Mucosa of descending colon (tissue), 3 donors: ENCODE measurements at regions not wholly inside any gene's neighbourhood (a gene's known extent, or its start where the extent isn't known, plus 50 kb on each side); places are given as distances from the start of the nearest gene placed in this dataset.

Experiments
- ATAC-seq: fragments of 200-7000 bp; cut with Tn5 transposase; one replicate; pipeline ENCODE4 v1.9.1; 2020; ENCODE audit warnings: mild to moderate bottlenecking, moderate library complexity
- DNase-seq, 3 donors: peaks; one replicate each; pipeline ENCODE4 v3.0.0-alpha.2; 2020
- H3K36me3 ChIP-seq: fragments of 200-600 bp; one replicate; pipeline ENCODE4 v1.8.0; 2021; ENCODE audit warnings: low read depth, mild to moderate bottlenecking
- H3K4me1 ChIP-seq: fragments of 200-600 bp; one replicate; pipeline ENCODE4 v1.8.0; 2021; ENCODE audit warnings: low read depth, mild to moderate bottlenecking
- H3K4me3 ChIP-seq: fragments of 200-600 bp; one replicate; pipeline ENCODE4 v1.8.0; 2021; ENCODE audit warnings: mild to moderate bottlenecking
- H3K9me3 ChIP-seq: fragments of 200-600 bp; one replicate; pipeline ENCODE4 v1.8.0; 2021; ENCODE audit warnings: mild to moderate bottlenecking
- CTCF ChIP-seq: fragments of 200-600 bp; IDR thresholded peaks from one replicate; pipeline ENCODE4 v1.8.0; 2022; ENCODE audit warnings: antibody characterized with exemption, mild to moderate bottlenecking
- intact Hi-C, 2 donors: fragments of 100-400 bp; cut with DNase I in 1 of 2; cut with micrococcal nuclease in 1 of 2; formaldehyde crosslinking; loops; one replicate each; pipeline versions ENCODE4 v1.11.0 to v1.11.1; 2022; cut with DNase I, micrococcal nuclease
- donor health status: DM: no; HTN: no; CAD: no; lungs with moderate emphysema.
- donor health status: DM: no; HTN: no; CAD: no.
- donor health status: DM: no; HTN: yes; CAD: no.

DNA sequence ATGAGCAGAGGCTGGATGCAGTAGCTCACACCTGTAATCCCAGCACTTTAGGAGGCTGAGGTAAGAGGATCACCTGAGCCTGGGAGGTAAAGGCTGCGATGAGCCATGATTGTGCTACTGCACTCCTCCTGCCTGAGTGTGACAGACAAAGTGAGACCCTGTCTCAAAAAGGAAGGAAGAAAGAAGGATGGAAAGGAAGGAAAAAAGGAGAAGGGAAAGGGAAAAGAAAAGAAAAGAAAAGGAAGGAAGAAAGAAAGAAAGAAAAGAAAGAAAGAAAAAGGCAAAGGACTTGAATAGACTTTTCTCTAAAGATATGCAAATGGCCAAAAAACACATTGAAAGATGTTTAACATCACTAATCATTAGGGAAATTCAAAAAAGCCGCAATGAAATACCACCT, 215.3 kb upstream of the MYLIP start:
- Histone ChIP-seq H3K4me3 (no peak overlapping the region), H3K36me3 (no peaks in the 10 kb centered on the region), H3K9me3 (no peaks in the 10 kb centered on the region), H3K4me1 (no peaks in the 10 kb centered on the region)
- intact Hi-C loops, result no loop called here
- DNase-seq, result no peak
- TF ChIP-seq CTCF, result no peak
- no peak for ATAC-seq

DNA sequence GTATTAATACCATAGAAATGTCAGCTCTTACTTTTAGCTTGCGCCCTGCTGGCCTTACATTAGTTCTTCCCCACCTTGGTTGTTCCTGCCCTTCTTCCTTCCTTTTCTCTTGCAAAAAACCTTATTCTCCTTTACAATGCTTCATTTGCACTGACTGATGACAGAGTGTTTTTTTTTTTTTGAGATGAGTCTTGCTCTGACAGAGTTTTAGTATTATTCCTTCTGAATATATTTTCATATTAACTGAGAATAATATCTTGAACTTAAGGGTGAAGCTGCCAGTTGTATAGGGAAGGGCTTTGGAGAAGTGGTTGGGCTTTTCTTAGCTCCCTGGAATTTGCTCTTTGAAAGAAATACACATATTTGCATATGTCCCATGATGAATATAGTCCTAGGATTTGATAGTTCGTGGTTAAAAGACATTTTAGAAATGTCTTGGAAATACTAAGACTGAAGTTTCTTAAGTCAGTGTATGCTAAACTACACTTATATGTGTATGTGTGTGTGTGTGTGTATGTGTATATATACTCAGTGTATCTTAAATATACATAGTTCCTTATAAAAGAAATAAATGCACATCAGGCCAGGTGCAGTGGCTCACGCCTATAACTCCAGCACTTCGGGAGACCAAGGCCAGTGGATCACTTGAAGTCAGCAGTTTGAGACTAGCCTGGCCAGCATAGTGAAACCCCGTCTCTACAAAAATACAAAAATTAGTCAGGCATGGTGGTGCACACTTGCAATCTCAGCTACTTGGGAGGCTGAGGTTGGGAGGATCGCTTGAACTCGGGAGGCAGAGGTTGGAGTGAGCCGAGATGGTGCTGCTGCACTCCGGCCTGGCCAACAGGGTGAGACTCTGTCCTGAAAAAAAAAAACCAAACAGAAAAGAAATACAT, 216.1 kb upstream of the MYLIP start:
- no peak for ATAC-seq
- no peak for DNase-seq
- TF ChIP-seq CTCF, result no peak
- Histone ChIP-seq H3K36me3 (no peaks in the 10 kb centered on the region), H3K4me3 (no peak overlapping the region), H3K9me3 (no peaks in the 10 kb centered on the region), H3K4me1 (peaks cover 2% of the 10 kb centered on the region)
- intact Hi-C loops, result no loop called here

GRCh38 chr6:15911753-15912504, 217.0 kb upstream of the MYLIP start:
- ATAC-seq (no peak), DNase-seq (no peak)
- Histone ChIP-seq H3K4me3 (no peak overlapping the region), H3K9me3 (no peaks in the 10 kb centered on the region), H3K4me1 (peaks cover 2% of the 10 kb centered on the region), H3K36me3 (no peaks in the 10 kb centered on the region)
- TF ChIP-seq CTCF, result no peak
- intact Hi-C loops, result no loop called here

GRCh38 chr6:15909290-15910070, 219.4 kb upstream of the MYLIP start:
- Histone ChIP-seq H3K9me3 (no peaks in the 10 kb centered on the region), H3K4me1 (peaks cover 2% of the 10 kb centered on the region), H3K4me3 (no peak overlapping the region), H3K36me3 (no peaks in the 10 kb centered on the region)
- no peak for ATAC-seq
- TF ChIP-seq CTCF, result no peak
- DNase-seq, result no peak
- intact Hi-C loops, result no loop called here

DNA sequence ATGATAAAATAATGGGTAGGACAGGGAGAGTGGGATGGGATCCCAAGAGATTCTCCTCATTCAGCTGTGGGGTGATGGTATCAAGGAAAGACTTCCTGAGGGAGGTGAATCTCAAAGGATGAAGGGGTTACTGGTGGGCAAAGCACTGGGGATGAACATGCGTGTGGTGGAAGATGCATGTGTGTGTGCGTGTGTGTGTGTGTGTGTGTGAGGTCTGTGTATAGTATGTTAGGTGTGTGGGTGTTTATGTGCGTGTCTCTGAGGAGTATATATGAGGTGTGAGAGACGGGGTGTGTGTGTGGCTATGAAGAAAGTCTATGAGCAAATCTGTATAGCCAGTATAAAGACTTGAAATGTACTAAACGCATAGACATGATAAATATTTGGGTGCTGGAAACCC, 220.0 kb upstream of the MYLIP start:
- DNase-seq, result no peak
- Histone ChIP-seq H3K4me3 (no peak overlapping the region), H3K4me1 (peaks cover 2% of the 10 kb centered on the region), H3K36me3 (no peaks in the 10 kb centered on the region), H3K9me3 (no peaks in the 10 kb centered on the region)
- intact Hi-C loops, result no loop called here
- no peak for ATAC-seq
- no peak for TF ChIP-seq CTCF
